Aorta (tissue), 5 donors: ENCODE measurements at regions not wholly inside any gene's neighbourhood (a gene's known extent, or its start where the extent isn't known, plus 50 kb on each side); places are given as distances from the start of the nearest gene placed in this dataset.

Source experiments
- ATAC-seq: fragments of 200-7000 bp; cut with Tn5 transposase; one replicate; pipeline ENCODE4 v1.9.1; 2022; ENCODE audit warnings: moderate library complexity; ENCODE audit not compliant: low FRiP score
- DNase-seq, 2 donors: peaks; one replicate each; pipeline ENCODE4 v3.0.0-alpha.2; 2020
- H3K27ac ChIP-seq, 2 donors: one replicate each; pipeline ENCODE4 v1.5.1; 2013; ENCODE audit warnings: low read length in 2 of 2, mild to moderate bottlenecking in 2 of 2, moderate library complexity in 2 of 2, control low read depth in 1 of 2, inconsistent platforms in 1 of 2, low read depth in 1 of 2
- H3K27me3 ChIP-seq, 2 donors: one replicate each; pipeline ENCODE4 v1.6.1; 2013; ENCODE audit warnings: control low read depth in 1 of 2, low read length in 1 of 2, mild to moderate bottlenecking in 1 of 2, moderate library complexity in 1 of 2; ENCODE audit not compliant: insufficient read depth in 2 of 2, control insufficient read depth in 1 of 2
- H3K36me3 ChIP-seq, 2 donors: one replicate each; pipeline ENCODE4 v1.6.1; 2013; ENCODE audit warnings: control low read depth in 1 of 2, low read length in 1 of 2, mild to moderate bottlenecking in 1 of 2; ENCODE audit not compliant: insufficient read depth in 2 of 2, control insufficient read depth in 1 of 2
- H3K4me1 ChIP-seq, 2 donors: one replicate each; pipeline ENCODE4 v1.6.1; 2013; ENCODE audit warnings: low read length in 2 of 2, control low read depth in 1 of 2, mild to moderate bottlenecking in 1 of 2, moderate library complexity in 1 of 2; ENCODE audit not compliant: insufficient read depth in 2 of 2, control insufficient read depth in 1 of 2
- H3K4me3 ChIP-seq, 2 donors: one replicate each; pipeline ENCODE4 v1.5.1; 2013; ENCODE audit warnings: low read length in 2 of 2, control low read depth in 1 of 2, mild to moderate bottlenecking in 1 of 2
- H3K9me3 ChIP-seq: one replicate; pipeline ENCODE4 v1.6.1; 2013; ENCODE audit warnings: mild to moderate bottlenecking, low read length; ENCODE audit not compliant: control insufficient read depth
- WGBS, 2 donors: extraction: QIAGEN DNeasy Blood & Tissue Kit; methylation state at CpG; one replicate each; pipeline ENCODE4 v1.1.7; 2013; 5-methylcytosine and 5-hydroxymethylcytosine counted together
- intact Hi-C, 2 donors: fragments of 100-400 bp; cut with DNase I; formaldehyde crosslinking; loops; one replicate each; pipeline versions ENCODE4 v1.14.2 to v1.15.0; 2022
- donor health status: healthy with polysubstance abuse.
- donor health status: Bipolar disorder and iron deficiency.
- donor health status: DM: no; HTN: no; CAD: no.
- donor health status: DM: no; HTN: no; CAD: no.
- donor health status: DM: yes; HTN: yes; CAD: no.

- DNase-seq (no peak), ATAC-seq (no peak)
- H3K4me3 ChIP-seq: no peak overlapping the region
- H3K27me3 ChIP-seq: no peaks in the 10 kb centered on the region
- no peaks in the 10 kb centered on the region for H3K36me3 ChIP-seq
- H3K4me1 ChIP-seq: no peaks in the 10 kb centered on the region
- intact Hi-C loops: no loop called here
- 72 to 83% methylated on average over 2 of the region's 2 CpGs for WGBS, 2 donors
- no peak overlapping the region for H3K27ac ChIP-seq
- no peaks in the 10 kb centered on the region for H3K9me3 ChIP-seq
Observed at GRCh38 chr7:86006909-86007308, 636.8 kb upstream of the GRM3 start.

GRCh38 chr7:86002858-86003257, 640.9 kb upstream of the GRM3 start:
- Histone ChIP-seq H3K27me3 (no peaks in the 10 kb centered on the region), H3K4me3 (no peak overlapping the region), H3K4me1 (no peaks in the 10 kb centered on the region), H3K27ac (no peak overlapping the region), H3K9me3 (peaks cover 3% of the 10 kb centered on the region), H3K36me3 (no peaks in the 10 kb centered on the region)
- no peak for ATAC-seq
- intact Hi-C loops: no loop called here
- DNase-seq: no peak

GRCh38 chr7:85997515-85997914, 646.2 kb upstream of the GRM3 start:
- H3K27ac ChIP-seq: no peak overlapping the region
- H3K27me3 ChIP-seq: no peaks in the 10 kb centered on the region
- peaks cover 3% of the 10 kb centered on the region for H3K9me3 ChIP-seq
- intact Hi-C loops: no loop called here
- H3K36me3 ChIP-seq: no peaks in the 10 kb centered on the region
- DNase-seq (no peak), ATAC-seq (no peak)
- H3K4me1 ChIP-seq: no peaks in the 10 kb centered on the region
- no peak overlapping the region for H3K4me3 ChIP-seq

- no peaks in the 10 kb centered on the region for H3K27me3 ChIP-seq
- H3K36me3 ChIP-seq: no peaks in the 10 kb centered on the region
- intact Hi-C loops: no loop called here
- ATAC-seq (no peak), DNase-seq (no peak)
- 71 to 78% methylated on average over 3 of the region's 3 CpGs for WGBS, 2 donors
- no peak overlapping the region for H3K27ac ChIP-seq
- no peaks in the 10 kb centered on the region for H3K4me1 ChIP-seq
- H3K4me3 ChIP-seq: no peak overlapping the region
- H3K9me3 ChIP-seq: peaks cover 2% of the 10 kb centered on the region
Observed at GRCh38 chr7:85995101-85995500, 648.6 kb upstream of the GRM3 start.

- Histone ChIP-seq H3K36me3 (no peaks in the 10 kb centered on the region), H3K4me1 (no peaks in the 10 kb centered on the region), H3K9me3 (no peaks in the 10 kb centered on the region), H3K27me3 (no peaks in the 10 kb centered on the region), H3K27ac (no peak overlapping the region), H3K4me3 (no peak overlapping the region)
- intact Hi-C loops: no loop called here
- ATAC-seq (no peak), DNase-seq (no peak)
- 58 to 63% methylated on average over 1 of the region's 1 CpG for WGBS, 2 donors
Observed at GRCh38 chr7:85980740-85981139, 663.0 kb upstream of the GRM3 start.

GRCh38 chr7:85974176-85974575, 669.5 kb upstream of the GRM3 start:
- H3K4me3 ChIP-seq: no peak overlapping the region
- DNase-seq (no peak), ATAC-seq (no peak)
- no peaks in the 10 kb centered on the region for H3K4me1 ChIP-seq
- H3K27ac ChIP-seq: no peak overlapping the region
- H3K36me3 ChIP-seq: no peaks in the 10 kb centered on the region
- WGBS, 2 donors: 49 to 62% methylated on average over 1 of the region's 1 CpG
- no peaks in the 10 kb centered on the region for H3K9me3 ChIP-seq
- H3K27me3 ChIP-seq: no peaks in the 10 kb centered on the region
- intact Hi-C loops: no loop called here

GRCh38 chr7:85972504-85973141, 671.1 kb upstream of the GRM3 start:
- H3K9me3 ChIP-seq: no peaks in the 10 kb centered on the region
- H3K4me1 ChIP-seq: no peaks in the 10 kb centered on the region
- DNase-seq (peak; percentile 28 to 70), ATAC-seq (peak; percentile 48)
- intact Hi-C loops: no loop called here
- H3K4me3 ChIP-seq: no peak overlapping the region
- WGBS, 2 donors: 92 to 95% methylated on average over 13 of the region's 13 CpGs
- H3K27ac ChIP-seq: no peak overlapping the region
- no peaks in the 10 kb centered on the region for H3K27me3 ChIP-seq
- no peaks in the 10 kb centered on the region for H3K36me3 ChIP-seq

GRCh38 chr7:85954961-85955360, 688.7 kb upstream of the GRM3 start:
- Histone ChIP-seq H3K27me3 (no peaks in the 10 kb centered on the region), H3K9me3 (no peaks in the 10 kb centered on the region), H3K27ac (no peak overlapping the region), H3K4me3 (no peak overlapping the region), H3K36me3 (no peaks in the 10 kb centered on the region), H3K4me1 (no peaks in the 10 kb centered on the region)
- intact Hi-C loops: no loop called here
- 69 to 77% methylated on average over 3 of the region's 3 CpGs for WGBS, 2 donors
- ATAC-seq (no peak), DNase-seq (no peak)

GRCh38 chr7:85950871-85951270, 692.8 kb upstream of the GRM3 start:
- ATAC-seq: no peak
- no peak for DNase-seq

More at GRCh38 chr7:85950871-85951270, 692.8 kb upstream of the GRM3 start:
- Histone ChIP-seq H3K36me3 (no peaks in the 10 kb centered on the region), H3K4me3 (no peak overlapping the region), H3K27ac (no peak overlapping the region), H3K9me3 (peaks cover 2% of the 10 kb centered on the region), H3K27me3 (no peaks in the 10 kb centered on the region), H3K4me1 (no peaks in the 10 kb centered on the region)
- intact Hi-C loops: no loop called here
- WGBS, 2 donors: 33 to 47% methylated on average over 1 of the region's 1 CpG
